Thyroid gland (tissue), 4 donors: ENCODE measurements at regions not wholly inside any gene's neighbourhood (a gene's known extent, or its start where the extent isn't known, plus 50 kb on each side); places are given as distances from the start of the nearest gene placed in this dataset.

Source experiments
- POLR2A ChIP-seq, 2 donors: fragments of 450-650 bp; IDR thresholded peaks; one replicate each; pipeline ENCODE4 v1.6.1; 2017; ENCODE audit warnings: antibody characterized with exemption in 2 of 2, mild to moderate bottlenecking in 2 of 2, moderate library complexity in 1 of 2
- TF ChIP-seq, protein P1 (sequence below), 6 experiments: fragments of 200-600 bp in 3 of 6; fragments of 450-650 bp in 3 of 6; sonication (generic) in 3 of 6; IDR thresholded peaks; one replicate each; pipeline ENCODE4 v1.5.1; 2016 to 2019; ENCODE audit warnings: antibody characterized with exemption in 6 of 6, mild to moderate bottlenecking in 2 of 6, inconsistent platforms in 1 of 6, moderate library complexity in 1 of 6

DNA sequence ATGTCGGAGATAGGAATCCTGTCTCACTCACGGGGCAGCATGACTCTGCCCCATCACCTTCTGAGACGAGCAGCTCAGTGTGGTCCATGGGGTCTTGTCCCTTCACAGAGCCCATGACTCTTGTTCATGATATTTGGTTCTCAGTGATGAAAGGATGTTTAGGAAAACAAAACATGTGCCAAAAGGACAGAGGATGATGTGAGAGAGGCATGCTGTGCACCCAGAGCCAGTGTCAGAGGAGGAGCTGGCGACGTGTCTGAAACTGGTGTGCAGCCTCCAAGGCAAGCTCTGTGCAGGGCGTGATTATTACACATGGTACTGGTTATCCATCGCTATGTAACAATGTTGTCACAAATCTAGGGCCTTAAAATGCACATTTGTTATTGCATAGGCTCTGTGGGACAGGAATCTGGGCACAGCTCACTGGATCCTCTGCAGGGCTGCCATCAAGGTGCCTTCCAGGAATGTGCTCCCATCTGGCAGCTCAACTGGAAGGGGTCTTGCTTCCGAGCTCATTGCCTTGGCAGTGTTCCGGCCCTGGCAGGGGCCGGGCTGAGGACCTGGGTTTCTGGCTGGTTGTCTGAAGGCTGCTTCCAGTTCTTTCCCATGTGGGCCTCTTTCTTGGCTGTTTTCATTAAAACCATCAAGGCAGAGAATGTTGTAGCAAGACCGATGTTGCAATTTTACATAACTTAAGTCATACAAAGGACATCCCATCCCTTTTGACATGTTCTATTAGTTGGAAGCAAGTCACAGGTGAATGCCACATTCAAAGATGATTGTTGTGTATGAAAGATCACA lies 175.4 kb downstream of the ERMARD start:
- TF ChIP-seq, protein P1, sequence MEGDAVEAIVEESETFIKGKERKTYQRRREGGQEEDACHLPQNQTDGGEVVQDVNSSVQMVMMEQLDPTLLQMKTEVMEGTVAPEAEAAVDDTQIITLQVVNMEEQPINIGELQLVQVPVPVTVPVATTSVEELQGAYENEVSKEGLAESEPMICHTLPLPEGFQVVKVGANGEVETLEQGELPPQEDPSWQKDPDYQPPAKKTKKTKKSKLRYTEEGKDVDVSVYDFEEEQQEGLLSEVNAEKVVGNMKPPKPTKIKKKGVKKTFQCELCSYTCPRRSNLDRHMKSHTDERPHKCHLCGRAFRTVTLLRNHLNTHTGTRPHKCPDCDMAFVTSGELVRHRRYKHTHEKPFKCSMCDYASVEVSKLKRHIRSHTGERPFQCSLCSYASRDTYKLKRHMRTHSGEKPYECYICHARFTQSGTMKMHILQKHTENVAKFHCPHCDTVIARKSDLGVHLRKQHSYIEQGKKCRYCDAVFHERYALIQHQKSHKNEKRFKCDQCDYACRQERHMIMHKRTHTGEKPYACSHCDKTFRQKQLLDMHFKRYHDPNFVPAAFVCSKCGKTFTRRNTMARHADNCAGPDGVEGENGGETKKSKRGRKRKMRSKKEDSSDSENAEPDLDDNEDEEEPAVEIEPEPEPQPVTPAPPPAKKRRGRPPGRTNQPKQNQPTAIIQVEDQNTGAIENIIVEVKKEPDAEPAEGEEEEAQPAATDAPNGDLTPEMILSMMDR (IDR thresholded peaks at IDR 0.05): no peak
- no peak for TF ChIP-seq POLR2A (IDR thresholded peaks at IDR 0.05)
